Stomach (tissue), 8 donors: ENCODE measurements at regions not wholly inside any gene's neighbourhood (a gene's known extent, or its start where the extent isn't known, plus 50 kb on each side); places are given as distances from the start of the nearest gene placed in this dataset.

Experiments used
- DNase-seq, 2 donors: peaks; one replicate each; pipeline versions ENCODE4 v3.0.0 to v3.0.0-alpha.2; 2013 to 2019
- H3K27ac ChIP-seq, 5 donors: fragments of 200-600 bp in 4 of 5; sonication (generic) in 4 of 5; one replicate each; pipeline ENCODE4 v1.5.1; 2013 to 2019; ENCODE audit warnings: mild to moderate bottlenecking in 1 of 5, moderate library complexity in 1 of 5
- H3K27me3 ChIP-seq, 3 donors: fragments of 200-600 bp; sonication (generic); one replicate each; pipeline ENCODE4 v1.5.1; 2017 to 2019; ENCODE audit warnings: mixed run types in 1 of 3
- H3K36me3 ChIP-seq, 4 donors: fragments of 200-600 bp; sonication (generic); 1 replicate in 3 of 4; 2 replicates in 1 of 4; pipeline ENCODE4 v1.5.1; 2016 to 2019
- H3K4me1 ChIP-seq, 4 donors: fragments of 200-600 bp; sonication (generic); one replicate each; pipeline ENCODE4 v1.5.1; 2016 to 2019
- H3K4me3 ChIP-seq, 4 donors: fragments of 200-600 bp; sonication (generic) in 3 of 4; one replicate each; pipeline ENCODE4 v1.5.1; 2016 to 2019; ENCODE audit warnings: mild to moderate bottlenecking in 1 of 4
- H3K9me3 ChIP-seq, 4 donors: fragments of 200-600 bp; sonication (generic); one replicate each; pipeline ENCODE4 v1.5.1; 2016 to 2019
- CTCF ChIP-seq, 7 experiments: fragments of 450-650 bp in 4 of 7; fragments of 200-600 bp in 3 of 7; sonication (generic) in 3 of 7; IDR thresholded peaks; one replicate each; pipeline ENCODE4 v1.5.1; 2016 to 2019; ENCODE audit warnings: antibody characterized with exemption in 7 of 7, control low read depth in 2 of 7, mild to moderate bottlenecking in 1 of 7
- EP300 ChIP-seq: sonication (generic); formaldehyde crosslinking; IDR thresholded peaks from one replicate; pipeline ENCODE4 v1.6.1; 2017; ENCODE audit warnings: antibody characterized with exemption
- POLR2A ChIP-seq, 4 donors: fragments of 450-650 bp; IDR thresholded peaks; one replicate each; pipeline ENCODE4 v1.6.1; 2016; ENCODE audit warnings: antibody characterized with exemption in 4 of 4, control low read depth in 2 of 4, mild to moderate bottlenecking in 1 of 4, moderate library complexity in 1 of 4
- POLR2AphosphoS5 ChIP-seq, 3 donors: sonication (generic); formaldehyde crosslinking; IDR thresholded peaks; one replicate each; pipeline ENCODE4 v1.6.1; 2016; ENCODE audit warnings: antibody characterized with exemption in 3 of 3
- WGBS, 5 donors: extraction: QIAGEN DNeasy Blood & Tissue Kit in 3 of 5; methylation state at CpG; one replicate each; pipeline versions ENCODE4 v1.1.5 to v1.1.7; 2013 to 2018; 5-methylcytosine and 5-hydroxymethylcytosine counted together
- intact Hi-C: fragments of 100-400 bp; cut with DNase I; formaldehyde crosslinking; loops from one replicate; pipeline ENCODE4 v1.15.1; 2023; ENCODE audit warnings: low total_unique reads
- donor health status: healthy with polysubstance abuse.
- donor health status: Bipolar disorder and iron deficiency.
- donor health status: healthy.

DNA sequence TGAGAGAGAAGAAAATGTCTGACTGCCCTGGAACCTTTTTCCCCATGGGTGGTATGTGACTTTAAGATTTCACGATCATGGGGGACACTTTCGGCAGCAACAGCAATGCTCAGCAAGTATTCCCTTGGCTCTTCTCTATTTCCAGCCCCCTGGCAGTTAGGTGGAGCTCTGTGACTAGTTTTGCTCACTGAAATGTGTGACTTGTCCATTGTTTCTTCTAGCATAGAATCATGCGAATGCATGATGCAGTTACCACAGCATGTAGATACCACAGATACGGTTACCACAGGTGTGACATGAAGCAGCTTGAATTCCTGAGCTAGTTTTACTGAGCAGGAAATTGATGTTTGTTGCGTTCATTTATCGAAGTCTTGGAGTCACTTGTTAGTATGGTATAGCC lies 1034.5 kb upstream of the EEF2KMT start:
- no peaks in the 10 kb centered on the region for H3K4me1 ChIP-seq
- 64 to 76% (median 70%) methylated on average over 6 of the region's 6 CpGs for WGBS, 5 donors
- no peak for DNase-seq
- H3K27me3 ChIP-seq: no peaks in the 10 kb centered on the region
- TF ChIP-seq POLR2AphosphoS5 (IDR thresholded peaks at IDR 0.05) (no peak), EP300 (no peak), POLR2A (IDR thresholded peaks at IDR 0.05) (no peak), CTCF (IDR thresholded peaks at IDR 0.05) (no peak)
- intact Hi-C loops: no loop called here
- no peak overlapping the region for H3K27ac ChIP-seq
- H3K9me3 ChIP-seq: peaks cover 0 to 2% (median 0%) of the 10 kb centered on the region in 4 donors
- no peaks in the 10 kb centered on the region for H3K36me3 ChIP-seq
- H3K4me3 ChIP-seq: no peak overlapping the region

DNA sequence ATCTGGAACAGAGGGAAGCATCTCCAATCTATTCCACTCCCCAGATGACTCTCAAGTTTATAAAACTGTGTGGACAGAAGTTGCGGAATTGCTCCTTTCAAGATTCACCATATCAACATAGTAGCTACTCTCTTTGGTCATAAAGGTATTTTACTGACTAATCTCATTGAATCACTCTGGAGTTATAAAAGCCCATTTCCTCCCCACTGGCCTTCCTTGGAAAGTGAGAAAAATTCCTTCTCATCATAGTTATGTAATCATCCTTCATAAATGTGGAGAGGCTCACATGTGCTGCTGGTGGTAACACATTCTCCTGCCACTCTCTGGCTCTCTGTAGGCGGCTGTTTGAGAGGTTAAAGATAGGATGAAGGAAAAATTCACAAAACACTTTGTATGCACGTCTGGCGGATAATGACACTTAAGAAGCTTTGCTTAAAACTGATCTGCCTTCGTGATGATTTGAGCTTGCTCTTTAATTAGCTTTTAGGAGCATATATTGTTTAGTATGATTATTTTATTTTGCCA lies 1034.0 kb upstream of the EEF2KMT start:
- no peak for DNase-seq
- TF ChIP-seq EP300 (no peak), POLR2A (IDR thresholded peaks at IDR 0.05) (no peak), POLR2AphosphoS5 (IDR thresholded peaks at IDR 0.05) (no peak), CTCF (IDR thresholded peaks at IDR 0.05) (no peak)
- WGBS, 5 donors: 65 to 79% (median 71%) methylated on average over 5 of the region's 5 CpGs
- Histone ChIP-seq H3K27ac (no peak overlapping the region), H3K4me1 (no peaks in the 10 kb centered on the region), H3K4me3 (no peak overlapping the region), H3K27me3 (no peaks in the 10 kb centered on the region), H3K9me3 (peaks cover 0 to 8% (median 0%) of the 10 kb centered on the region in 4 donors), H3K36me3 (no peaks in the 10 kb centered on the region)
- intact Hi-C loops: no loop called here

- Histone ChIP-seq H3K4me1 (no peaks in the 10 kb centered on the region), H3K27me3 (no peaks in the 10 kb centered on the region), H3K27ac (no peak overlapping the region), H3K4me3 (no peak overlapping the region), H3K9me3 (peaks cover 0 to 17% (median 0%) of the 10 kb centered on the region in 4 donors), H3K36me3 (no peaks in the 10 kb centered on the region)
- DNase-seq: peak in 1 of 2 donors; percentile 16
- WGBS, 5 donors: 63 to 79% (median 75%) methylated on average over 8 of the region's 8 CpGs
- intact Hi-C loops: no loop called here
- TF ChIP-seq POLR2AphosphoS5 (IDR thresholded peaks at IDR 0.05) (no peak), POLR2A (IDR thresholded peaks at IDR 0.05) (no peak), CTCF (IDR thresholded peaks at IDR 0.05) (no peak), EP300 (no peak)
These were observed 1028.1 kb upstream of the EEF2KMT start for GRCh38 chr16:6125483-6126259.

DNA sequence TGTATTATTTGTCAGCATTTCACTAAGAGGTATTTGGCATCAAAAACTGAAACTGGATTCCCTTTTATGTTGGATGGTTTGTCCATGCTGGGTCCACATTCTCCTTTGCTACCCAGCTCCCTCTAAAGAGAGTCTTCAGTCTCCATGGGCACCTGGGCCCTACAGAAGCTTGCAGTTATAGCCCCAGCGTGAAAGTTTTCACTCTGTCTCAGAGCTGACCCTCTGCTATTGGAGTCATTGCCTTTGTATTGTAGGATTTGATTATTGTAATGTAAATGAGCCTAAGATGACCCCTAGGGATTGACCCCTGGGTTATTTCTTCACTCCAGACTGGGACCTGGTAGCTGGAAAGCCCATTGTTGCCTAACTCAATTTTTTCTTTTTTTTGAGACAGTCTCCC lies 1026.5 kb upstream of the EEF2KMT start:
- intact Hi-C loops: no loop called here
- no peaks in the 10 kb centered on the region for H3K4me1 ChIP-seq
- no peaks in the 10 kb centered on the region for H3K36me3 ChIP-seq
- peaks cover 0 to 25% (median 0%) of the 10 kb centered on the region in 4 donors for H3K9me3 ChIP-seq
- no peak for DNase-seq
- H3K4me3 ChIP-seq: no peak overlapping the region
- TF ChIP-seq POLR2AphosphoS5 (IDR thresholded peaks at IDR 0.05) (no peak), POLR2A (IDR thresholded peaks at IDR 0.05) (no peak), EP300 (no peak), CTCF (IDR thresholded peaks at IDR 0.05) (no peak)
- 47 to 65% (median 59%) methylated on average over 1 of the region's 1 CpG for WGBS, 5 donors
- H3K27ac ChIP-seq: no peak overlapping the region
- H3K27me3 ChIP-seq: no peaks in the 10 kb centered on the region
